Loucy (cell line): ENCODE measurements at regions not wholly inside any gene's neighbourhood (a gene's known extent, or its start where the extent isn't known, plus 50 kb on each side); places are given as distances from the start of the nearest gene placed in this dataset.

Experiments
- CTCF ChIP-seq: fragments of 200-600 bp; sonication (generic); conservative IDR thresholded peaks from 2 replicates; pipeline ENCODE4 v1.5.1; 2014; ENCODE audit warnings: mild to moderate bottlenecking, antibody characterized with exemption, low read length
- EZH2phosphoT487 ChIP-seq: fragments of 200-600 bp; IDR thresholded peaks from 2 replicates; pipeline ENCODE4 v1.6.1; 2018; ENCODE audit warnings: antibody characterized with exemption, mild to moderate bottlenecking, moderate library complexity, borderline replicate concordance

GRCh38 chr10:120002785-120003184, 110.3 kb downstream of the SEC23IP start:
- no peak for TF ChIP-seq CTCF
- TF ChIP-seq EZH2phosphoT487: no peak
